Sigmoid colon (tissue), 6 donors: ENCODE measurements at regions not wholly inside any gene's neighbourhood (a gene's known extent, or its start where the extent isn't known, plus 50 kb on each side); places are given as distances from the start of the nearest gene placed in this dataset.

Experiments
- DNase-seq: peaks from one replicate; pipeline ENCODE4 v3.0.0-alpha.2; 2019
- H3K27ac ChIP-seq, 4 donors: fragments of 200-600 bp; sonication (generic); one replicate each; pipeline ENCODE4 v1.5.1; 2016 to 2019; ENCODE audit warnings: mild to moderate bottlenecking in 1 of 4
- H3K27me3 ChIP-seq, 3 donors: fragments of 200-600 bp; sonication (generic); one replicate each; pipeline ENCODE4 v1.5.1; 2019; ENCODE audit warnings: mild to moderate bottlenecking in 1 of 3
- H3K36me3 ChIP-seq, 4 donors: fragments of 200-600 bp; sonication (generic); one replicate each; pipeline ENCODE4 v1.5.1; 2016 to 2019
- H3K4me1 ChIP-seq, 4 donors: fragments of 200-600 bp; sonication (generic); one replicate each; pipeline ENCODE4 v1.5.1; 2017 to 2019
- H3K4me3 ChIP-seq, 4 donors: fragments of 200-600 bp; sonication (generic); one replicate each; pipeline ENCODE4 v1.5.1; 2017 to 2019; ENCODE audit warnings: mild to moderate bottlenecking in 2 of 4, moderate library complexity in 1 of 4
- H3K9me3 ChIP-seq, 4 donors: fragments of 200-600 bp in 3 of 4; sonication (generic) in 3 of 4; one replicate each; pipeline versions ENCODE4 v1.5.1 to v1.6.1; 2013 to 2019
- CTCF ChIP-seq, 4 experiments: fragments of 450-650 bp in 3 of 4; fragments of 200-600 bp in 1 of 4; IDR thresholded peaks; one replicate each; pipeline ENCODE4 v1.5.1; 2016 to 2019; ENCODE audit warnings: antibody characterized with exemption in 4 of 4, mild to moderate bottlenecking in 3 of 4, moderate library complexity in 2 of 4
- EP300 ChIP-seq, 4 donors: sonication (generic); formaldehyde crosslinking; IDR thresholded peaks; one replicate each; pipeline ENCODE4 v1.6.1; 2017; ENCODE audit warnings: antibody characterized with exemption in 4 of 4
- POLR2A ChIP-seq, 2 donors: fragments of 450-650 bp; IDR thresholded peaks; one replicate each; pipeline ENCODE4 v1.6.1; 2016; ENCODE audit warnings: antibody characterized with exemption in 2 of 2, mild to moderate bottlenecking in 2 of 2, moderate library complexity in 2 of 2
- POLR2AphosphoS5 ChIP-seq, 4 donors: sonication (generic); formaldehyde crosslinking; IDR thresholded peaks; one replicate each; pipeline ENCODE4 v1.6.1; 2017; ENCODE audit warnings: antibody characterized with exemption in 4 of 4
- WGBS, 2 donors: extraction: QIAGEN DNeasy Blood & Tissue Kit; methylation state at CpG; one replicate each; pipeline ENCODE4 v1.1.7; 2013; 5-methylcytosine and 5-hydroxymethylcytosine counted together
- intact Hi-C: fragments of 100-400 bp; cut with DNase I; formaldehyde crosslinking; loops from one replicate; pipeline ENCODE4 v1.15.1; 2023
- donor health status: healthy with polysubstance abuse.
- donor health status: healthy.

- H3K4me1 ChIP-seq, result no peaks in the 10 kb centered on the region
- no peaks in the 10 kb centered on the region for H3K27me3 ChIP-seq
- no peak overlapping the region for H3K27ac ChIP-seq
- H3K36me3 ChIP-seq, result no peaks in the 10 kb centered on the region
- no peak for DNase-seq
- 34 to 56% methylated on average over 2 of the region's 2 CpGs for WGBS, 2 donors
- no peak overlapping the region for H3K4me3 ChIP-seq
- TF ChIP-seq EP300 (IDR thresholded peaks at IDR 0.05) (no peak), POLR2AphosphoS5 (IDR thresholded peaks at IDR 0.05) (no peak), POLR2A (IDR thresholded peaks at IDR 0.05) (no peak), CTCF (IDR thresholded peaks at IDR 0.05) (no peak)
- intact Hi-C loops, result no loop called here
- no peaks in the 10 kb centered on the region for H3K9me3 ChIP-seq
Measured at GRCh38 chr4:167578906-167579305, 344.6 kb upstream of the SPOCK3 start.

DNA sequence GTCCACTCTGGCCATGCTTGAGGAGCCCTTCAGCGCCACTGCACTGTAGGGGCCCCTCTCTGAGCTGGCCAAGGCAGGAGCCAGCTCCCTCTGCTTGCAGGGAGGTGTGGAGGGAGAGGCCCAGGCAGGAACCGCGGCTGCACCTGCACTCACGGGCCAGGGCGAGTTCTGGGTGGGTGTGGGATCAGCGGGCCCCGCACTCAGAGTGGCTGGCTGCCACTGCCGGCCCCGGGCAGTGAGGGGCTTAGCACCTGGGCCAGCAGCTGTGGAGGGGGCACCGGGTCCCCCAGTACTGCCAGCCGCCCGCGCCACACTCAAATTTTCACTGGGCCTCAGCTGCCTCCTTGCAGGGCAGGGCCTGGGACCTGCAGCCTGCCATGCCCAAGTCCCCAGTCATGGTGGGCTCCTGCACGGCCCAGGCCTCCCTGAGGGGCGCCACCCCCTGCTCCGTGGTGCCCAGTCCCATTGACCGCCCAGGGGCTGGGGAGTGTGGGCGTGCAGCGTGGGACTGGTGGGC is 347.2 kb upstream of the SPOCK3 start:
- no peak for DNase-seq
- TF ChIP-seq POLR2A (IDR thresholded peaks at IDR 0.05) (no peak), EP300 (IDR thresholded peaks at IDR 0.05) (no peak), CTCF (IDR thresholded peaks at IDR 0.05) (no peak), POLR2AphosphoS5 (IDR thresholded peaks at IDR 0.05) (no peak)
- Histone ChIP-seq H3K9me3 (no peaks in the 10 kb centered on the region), H3K27me3 (no peaks in the 10 kb centered on the region), H3K4me3 (no peak overlapping the region), H3K4me1 (no peaks in the 10 kb centered on the region), H3K36me3 (no peaks in the 10 kb centered on the region), H3K27ac (no peak overlapping the region)
- intact Hi-C loops, result no loop called here
- 87 to 89% methylated on average over 19 of the region's 19 CpGs for WGBS, 2 donors

DNA sequence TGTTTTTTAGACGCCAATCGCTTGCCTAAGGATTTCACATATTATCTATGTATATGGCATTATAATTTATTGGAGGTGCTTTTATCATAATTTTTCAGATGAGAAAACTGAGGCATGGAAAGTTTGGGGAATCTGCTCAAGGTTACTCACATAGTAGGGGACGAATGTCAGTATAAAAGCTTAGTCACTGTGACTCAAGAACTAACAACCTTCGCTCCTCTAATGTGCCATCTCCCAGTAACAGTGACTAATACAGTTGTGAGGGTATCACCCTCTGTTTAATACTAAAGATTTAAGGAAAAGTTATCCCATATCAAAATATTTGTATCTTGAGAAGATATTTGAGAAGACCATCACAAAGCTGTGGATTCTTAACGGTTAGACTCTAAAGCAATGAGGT is 353.1 kb upstream of the SPOCK3 start:
- Histone ChIP-seq H3K27ac (no peak overlapping the region), H3K9me3 (no peaks in the 10 kb centered on the region), H3K4me1 (no peaks in the 10 kb centered on the region), H3K4me3 (no peak overlapping the region), H3K27me3 (no peaks in the 10 kb centered on the region), H3K36me3 (no peaks in the 10 kb centered on the region)
- intact Hi-C loops, result no loop called here
- DNase-seq, result no peak
- WGBS, 2 donors, result 85 to 88% methylated on average over 5 of the region's 5 CpGs
- TF ChIP-seq CTCF (IDR thresholded peaks at IDR 0.05) (no peak), POLR2A (IDR thresholded peaks at IDR 0.05) (no peak), EP300 (IDR thresholded peaks at IDR 0.05) (no peak), POLR2AphosphoS5 (IDR thresholded peaks at IDR 0.05) (no peak)

DNA sequence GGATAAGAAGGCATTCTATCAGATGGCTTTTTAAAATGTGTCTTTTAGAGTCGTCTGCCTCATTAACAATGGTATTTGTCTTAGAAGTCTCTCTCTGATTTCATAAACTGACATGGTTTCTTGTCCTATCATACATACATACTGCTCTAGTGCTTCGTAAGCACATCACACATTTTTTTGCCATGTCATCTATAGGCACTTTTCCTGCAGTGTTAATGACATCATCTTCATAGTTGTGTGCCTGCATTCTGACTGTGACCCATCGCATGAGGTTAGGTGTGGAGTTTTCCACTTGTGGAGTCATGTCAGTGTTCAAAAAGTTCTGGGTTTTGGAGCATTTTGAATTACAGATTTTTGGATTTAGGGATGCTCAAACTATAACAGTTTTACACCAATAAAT is 361.6 kb upstream of the SPOCK3 start:
- intact Hi-C loops, result no loop called here
- H3K4me3 ChIP-seq, result no peak overlapping the region
- DNase-seq, result no peak
- no peak for TF ChIP-seq POLR2AphosphoS5 (IDR thresholded peaks at IDR 0.05)
- TF ChIP-seq EP300 (IDR thresholded peaks at IDR 0.05), result no peak
- TF ChIP-seq POLR2A (IDR thresholded peaks at IDR 0.05), result no peak
- no peaks in the 10 kb centered on the region for H3K27me3 ChIP-seq
- H3K9me3 ChIP-seq, result no peaks in the 10 kb centered on the region
- no peak overlapping the region for H3K27ac ChIP-seq
- H3K36me3 ChIP-seq, result no peaks in the 10 kb centered on the region
- H3K4me1 ChIP-seq, result no peaks in the 10 kb centered on the region
- 80% methylated on average over 3 of the region's 3 CpGs for WGBS, 2 donors

- no peak overlapping the region for H3K27ac ChIP-seq
- no peaks in the 10 kb centered on the region for H3K27me3 ChIP-seq
- WGBS, 2 donors, result 74 to 85% methylated on average over 2 of the region's 2 CpGs
- intact Hi-C loops, result no loop called here
- no peaks in the 10 kb centered on the region for H3K36me3 ChIP-seq
- no peak overlapping the region for H3K4me3 ChIP-seq
- no peak for DNase-seq
- H3K4me1 ChIP-seq, result no peaks in the 10 kb centered on the region
- no peaks in the 10 kb centered on the region for H3K9me3 ChIP-seq
- TF ChIP-seq POLR2AphosphoS5 (IDR thresholded peaks at IDR 0.05) (no peak), EP300 (IDR thresholded peaks at IDR 0.05) (no peak), CTCF (IDR thresholded peaks at IDR 0.05) (no peak), POLR2A (IDR thresholded peaks at IDR 0.05) (no peak)
Measured at GRCh38 chr4:167602157-167602556, 367.9 kb upstream of the SPOCK3 start.
